Thoracic aorta (tissue), 2 donors: ENCODE measurements at regions not wholly inside any gene's neighbourhood (a gene's known extent, or its start where the extent isn't known, plus 50 kb on each side); places are given as distances from the start of the nearest gene placed in this dataset.

Experiments used
- ATAC-seq: fragments of 150-250 bp; one replicate; pipeline ENCODE4 v1.8.0; 2017; ENCODE audit warnings: low read depth; ENCODE audit not compliant: insufficient number of reproducible peaks, low FRiP score
- DNase-seq: peaks from one replicate; pipeline ENCODE4 v3.0.0-alpha.2; 2020; ENCODE audit warnings: low spot score
- H3K27ac ChIP-seq, 2 donors: fragments of 200-600 bp; sonication (generic); 1 replicate in 1 of 2; 2 replicates in 1 of 2; pipeline ENCODE4 v1.5.1; 2016; ENCODE audit warnings: mild to moderate bottlenecking in 2 of 2, moderate library complexity in 2 of 2
- H3K27me3 ChIP-seq: fragments of 200-600 bp; sonication (generic); replicated peaks from 2 replicates; pipeline ENCODE4 v1.6.0; 2016; ENCODE audit warnings: mild to moderate bottlenecking; ENCODE audit not compliant: insufficient read depth
- H3K36me3 ChIP-seq: fragments of 200-600 bp; sonication (generic); one replicate; pipeline ENCODE4 v1.5.1; 2016
- H3K4me1 ChIP-seq, 2 donors: fragments of 200-600 bp; sonication (generic); 1 replicate in 1 of 2; 2 replicates in 1 of 2; pipeline versions ENCODE4 v1.5.1 to v1.6.0; 2016; ENCODE audit warnings: low read depth in 2 of 2, mild to moderate bottlenecking in 1 of 2; ENCODE audit not compliant: control insufficient read depth in 1 of 2
- H3K4me3 ChIP-seq: fragments of 200-600 bp; sonication (generic); 2 replicates; pipeline ENCODE4 v1.5.1; 2016; ENCODE audit warnings: mild to moderate bottlenecking
- H3K9me3 ChIP-seq: fragments of 200-600 bp; sonication (generic); 2 replicates; pipeline ENCODE4 v1.5.1; 2016
- TF ChIP-seq, protein P1 (sequence below): fragments of 200-600 bp; sonication (generic); IDR thresholded peaks from one replicate; pipeline ENCODE4 v1.5.1; 2019; ENCODE audit warnings: antibody characterized with exemption

- H3K36me3 ChIP-seq: no peaks in the 10 kb centered on the region
- ATAC-seq (no peak), DNase-seq (no peak)
- TF ChIP-seq, protein P1, sequence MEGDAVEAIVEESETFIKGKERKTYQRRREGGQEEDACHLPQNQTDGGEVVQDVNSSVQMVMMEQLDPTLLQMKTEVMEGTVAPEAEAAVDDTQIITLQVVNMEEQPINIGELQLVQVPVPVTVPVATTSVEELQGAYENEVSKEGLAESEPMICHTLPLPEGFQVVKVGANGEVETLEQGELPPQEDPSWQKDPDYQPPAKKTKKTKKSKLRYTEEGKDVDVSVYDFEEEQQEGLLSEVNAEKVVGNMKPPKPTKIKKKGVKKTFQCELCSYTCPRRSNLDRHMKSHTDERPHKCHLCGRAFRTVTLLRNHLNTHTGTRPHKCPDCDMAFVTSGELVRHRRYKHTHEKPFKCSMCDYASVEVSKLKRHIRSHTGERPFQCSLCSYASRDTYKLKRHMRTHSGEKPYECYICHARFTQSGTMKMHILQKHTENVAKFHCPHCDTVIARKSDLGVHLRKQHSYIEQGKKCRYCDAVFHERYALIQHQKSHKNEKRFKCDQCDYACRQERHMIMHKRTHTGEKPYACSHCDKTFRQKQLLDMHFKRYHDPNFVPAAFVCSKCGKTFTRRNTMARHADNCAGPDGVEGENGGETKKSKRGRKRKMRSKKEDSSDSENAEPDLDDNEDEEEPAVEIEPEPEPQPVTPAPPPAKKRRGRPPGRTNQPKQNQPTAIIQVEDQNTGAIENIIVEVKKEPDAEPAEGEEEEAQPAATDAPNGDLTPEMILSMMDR: no peak
- H3K27me3 ChIP-seq: no peaks in the 10 kb centered on the region
- H3K4me1 ChIP-seq: no peaks in the 10 kb centered on the region
- H3K9me3 ChIP-seq: no peaks in the 10 kb centered on the region
- no peak overlapping the region for H3K4me3 ChIP-seq
- no peak overlapping the region for H3K27ac ChIP-seq
These were observed 81.1 kb upstream of the SLCO4A1 start for GRCh38 chr20:62561182-62561581.

- ATAC-seq: no peak
- no peak for DNase-seq
- no peaks in the 10 kb centered on the region for H3K27me3 ChIP-seq
- H3K4me1 ChIP-seq: no peaks in the 10 kb centered on the region
- no peak overlapping the region for H3K4me3 ChIP-seq
- TF ChIP-seq, protein P1: no peak
- H3K27ac ChIP-seq: no peak overlapping the region
- no peaks in the 10 kb centered on the region for H3K36me3 ChIP-seq
- H3K9me3 ChIP-seq: no peaks in the 10 kb centered on the region
These were observed 80.4 kb upstream of the SLCO4A1 start for GRCh38 chr20:62561948-62562347.

DNA sequence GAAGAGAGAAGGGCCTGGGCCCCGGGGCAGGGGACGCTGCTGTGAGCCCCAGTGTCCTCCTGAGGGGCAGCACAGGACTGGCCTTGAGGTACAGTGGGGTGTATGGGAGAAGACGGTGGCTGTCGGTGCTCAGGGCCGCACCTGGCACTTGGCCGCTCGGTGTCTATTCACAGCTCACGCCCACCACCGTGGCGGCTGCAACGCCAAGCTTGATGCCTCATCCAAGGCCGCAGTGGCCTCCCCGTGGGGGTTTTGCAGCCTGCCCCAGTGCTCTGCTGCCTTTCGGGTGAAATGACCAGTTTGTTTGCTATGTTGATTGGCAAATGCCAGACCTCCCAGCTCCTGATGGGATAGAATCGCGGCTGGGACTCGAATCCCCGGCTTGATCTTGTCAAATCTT is 79.5 kb upstream of the SLCO4A1 start:
- H3K4me1 ChIP-seq: no peaks in the 10 kb centered on the region
- no peaks in the 10 kb centered on the region for H3K9me3 ChIP-seq
- no peaks in the 10 kb centered on the region for H3K27me3 ChIP-seq
- TF ChIP-seq, protein P1: no peak
- H3K36me3 ChIP-seq: no peaks in the 10 kb centered on the region
- DNase-seq: no peak
- no peak overlapping the region for H3K4me3 ChIP-seq
- no peak for ATAC-seq
- H3K27ac ChIP-seq: no peak overlapping the region

GRCh38 chr20:62563561-62563960 is 78.7 kb upstream of the SLCO4A1 start:
- Histone ChIP-seq H3K4me3 (no peak overlapping the region), H3K36me3 (no peaks in the 10 kb centered on the region), H3K27ac (no peak overlapping the region), H3K4me1 (no peaks in the 10 kb centered on the region), H3K9me3 (no peaks in the 10 kb centered on the region), H3K27me3 (no peaks in the 10 kb centered on the region)
- ATAC-seq (no peak), DNase-seq (no peak)
- TF ChIP-seq, protein P1: no peak

DNA sequence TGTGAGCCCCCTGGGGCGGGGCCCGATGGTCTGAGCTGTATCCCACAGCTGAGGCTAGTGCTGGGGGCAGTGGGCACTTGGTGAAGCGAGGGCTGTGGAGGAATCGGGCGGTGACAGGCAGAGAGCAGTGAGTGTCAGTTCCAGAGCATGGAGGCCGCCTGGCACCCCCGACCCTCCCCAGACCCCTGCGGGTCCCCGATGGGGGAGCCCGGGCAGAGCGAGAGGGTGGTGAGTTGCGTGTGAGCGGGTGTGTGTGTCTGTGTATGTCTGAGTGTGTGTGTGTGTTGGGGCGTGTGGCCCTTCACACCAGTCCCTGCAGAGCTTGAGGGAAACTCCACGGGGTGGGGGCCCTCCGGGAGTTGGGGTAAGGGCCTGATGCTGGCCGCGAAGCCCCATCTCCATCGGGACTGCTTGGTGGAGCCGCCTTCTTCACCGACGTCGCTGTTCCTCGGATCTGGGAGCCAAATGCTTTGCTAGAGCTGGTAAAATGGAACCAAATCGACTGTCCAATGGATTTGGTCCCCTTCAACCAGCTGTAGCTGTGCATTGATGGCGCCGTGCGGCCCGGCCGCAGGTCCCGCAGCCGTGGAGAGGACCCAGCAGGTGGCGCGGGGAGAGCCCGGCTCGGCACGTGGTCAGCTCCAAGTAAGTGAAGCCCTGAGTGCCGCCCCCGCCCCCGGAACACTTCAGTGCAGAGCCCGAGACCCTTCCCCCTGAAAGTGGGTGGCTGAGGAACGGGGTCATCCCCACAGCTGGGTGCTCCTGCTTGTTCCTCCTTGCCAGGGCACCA is 77.7 kb upstream of the SLCO4A1 start:
- no peak overlapping the region for H3K27ac ChIP-seq
- H3K9me3 ChIP-seq: no peaks in the 10 kb centered on the region
- no peaks in the 10 kb centered on the region for H3K27me3 ChIP-seq
- no peaks in the 10 kb centered on the region for H3K4me1 ChIP-seq
- no peak for DNase-seq
- ATAC-seq: no peak
- H3K36me3 ChIP-seq: no peaks in the 10 kb centered on the region
- TF ChIP-seq, protein P1: no peak
- H3K4me3 ChIP-seq: no peak overlapping the region
